ENCODE measurements at regions not wholly inside any gene's neighbourhood (a gene's known extent, or its start where the extent isn't known, plus 50 kb on each side); places are given as distances from the start of the nearest gene placed in this dataset.

- no peak for DNase-seq
Observed at GRCh38 chr16:73558219-73558618, 510.3 kb upstream of the ZFHX3 start.

- no peak for DNase-seq
Observed at GRCh38 chr16:73553941-73554660, 506.2 kb upstream of the ZFHX3 start.

GRCh38 chr16:73549984-73550631 is 502.2 kb upstream of the ZFHX3 start:
- DNase-seq: no peak

GRCh38 chr16:73547552-73548403 is 499.9 kb upstream of the ZFHX3 start:
- no peak for DNase-seq

- peak; percentile 30 for DNase-seq
Observed at GRCh38 chr16:73546341-73546845, 498.5 kb upstream of the ZFHX3 start.

- DNase-seq: peak; percentile 37
Observed at GRCh38 chr16:73545755-73546154, 497.8 kb upstream of the ZFHX3 start.

GRCh38 chr16:73545290-73545689 is 497.4 kb upstream of the ZFHX3 start:
- DNase-seq: no peak

- DNase-seq: no peak
Observed at GRCh38 chr16:73544826-73545225, 496.9 kb upstream of the ZFHX3 start.

GRCh38 chr16:73543970-73544599 is 496.2 kb upstream of the ZFHX3 start:
- no peak for DNase-seq

GRCh38 chr16:73543331-73543969 is 495.5 kb upstream of the ZFHX3 start:
- no peak for DNase-seq

- DNase-seq: no peak
Observed at GRCh38 chr16:73542885-73543284, 495.0 kb upstream of the ZFHX3 start.

GRCh38 chr16:73537921-73538320 is 490.0 kb upstream of the ZFHX3 start:
- no peak for DNase-seq

GRCh38 chr16:73536931-73537330 is 489.0 kb upstream of the ZFHX3 start:
- DNase-seq: no peak

- DNase-seq: no peak
Observed at GRCh38 chr16:73531021-73531420, 483.1 kb upstream of the ZFHX3 start.

- no peak for DNase-seq
Observed at GRCh38 chr16:73530529-73530928, 482.6 kb upstream of the ZFHX3 start.

GRCh38 chr16:73529303-73530012 is 481.5 kb upstream of the ZFHX3 start:
- no peak for DNase-seq

GRCh38 chr16:73527187-73527586 is 479.3 kb upstream of the ZFHX3 start:
- peak; percentile 15 for DNase-seq

GRCh38 chr16:73526011-73526804 is 478.3 kb upstream of the ZFHX3 start:
- no peak for DNase-seq

GRCh38 chr16:73523209-73523608 is 475.3 kb upstream of the ZFHX3 start:
- DNase-seq: no peak

- no peak for DNase-seq
Observed at GRCh38 chr16:73521499-73521898, 473.6 kb upstream of the ZFHX3 start.

- DNase-seq: no peak
Observed at GRCh38 chr16:73515616-73516015, 467.7 kb upstream of the ZFHX3 start.

All from NCI-H69 (cell line).